ENCODE measurements at regions not wholly inside any gene's neighbourhood (a gene's known extent, or its start where the extent isn't known, plus 50 kb on each side); places are given as distances from the start of the nearest gene placed in this dataset.
"Not testable (repeated sequence)": the region's sequence is repeated elsewhere in the genome, so short reads cannot be mapped to it uniquely, and the experiment has no call there.

DNA sequence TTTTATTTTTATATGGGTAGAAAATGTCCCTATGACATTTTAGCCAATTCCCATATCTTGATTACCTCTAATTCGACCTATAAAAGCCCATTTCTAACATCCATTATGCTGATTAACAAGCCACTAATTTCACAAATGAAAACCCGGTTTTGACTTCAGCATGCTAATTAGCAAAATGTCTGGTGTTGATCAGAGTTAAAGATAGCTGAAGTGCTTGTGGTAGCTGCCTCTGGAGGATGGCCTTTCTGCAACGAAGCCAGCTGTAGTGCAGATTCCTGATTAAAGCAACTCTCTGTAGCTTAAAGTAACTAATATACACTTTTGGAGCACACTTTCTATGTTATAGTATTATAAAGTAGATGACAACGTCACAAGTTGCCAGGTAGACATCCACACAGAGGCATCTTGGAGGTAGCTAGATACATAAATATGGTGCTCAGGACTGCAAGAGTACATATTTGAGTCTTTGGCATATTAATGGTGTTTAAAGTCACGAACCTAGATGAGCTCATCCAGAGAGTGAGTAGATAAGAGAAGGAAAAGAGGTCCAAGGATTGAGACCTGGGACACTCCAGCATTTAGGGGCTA lies 239.5 kb downstream of the BRINP2 start:
- in situ Hi-C loops (cut with MboI; ENCODE audit: low pct_unique_long_range_greater_than_20kb, low sequenced_read_pairs, unreplicated experiment) = no loop called here
- DNase-seq (ENCODE audit: low spot score) = peak; percentile 14
- TF ChIP-seq, protein P1, sequence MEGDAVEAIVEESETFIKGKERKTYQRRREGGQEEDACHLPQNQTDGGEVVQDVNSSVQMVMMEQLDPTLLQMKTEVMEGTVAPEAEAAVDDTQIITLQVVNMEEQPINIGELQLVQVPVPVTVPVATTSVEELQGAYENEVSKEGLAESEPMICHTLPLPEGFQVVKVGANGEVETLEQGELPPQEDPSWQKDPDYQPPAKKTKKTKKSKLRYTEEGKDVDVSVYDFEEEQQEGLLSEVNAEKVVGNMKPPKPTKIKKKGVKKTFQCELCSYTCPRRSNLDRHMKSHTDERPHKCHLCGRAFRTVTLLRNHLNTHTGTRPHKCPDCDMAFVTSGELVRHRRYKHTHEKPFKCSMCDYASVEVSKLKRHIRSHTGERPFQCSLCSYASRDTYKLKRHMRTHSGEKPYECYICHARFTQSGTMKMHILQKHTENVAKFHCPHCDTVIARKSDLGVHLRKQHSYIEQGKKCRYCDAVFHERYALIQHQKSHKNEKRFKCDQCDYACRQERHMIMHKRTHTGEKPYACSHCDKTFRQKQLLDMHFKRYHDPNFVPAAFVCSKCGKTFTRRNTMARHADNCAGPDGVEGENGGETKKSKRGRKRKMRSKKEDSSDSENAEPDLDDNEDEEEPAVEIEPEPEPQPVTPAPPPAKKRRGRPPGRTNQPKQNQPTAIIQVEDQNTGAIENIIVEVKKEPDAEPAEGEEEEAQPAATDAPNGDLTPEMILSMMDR (IDR thresholded peaks at IDR 0.05; ENCODE audit: extremely low read depth, insufficient read depth, missing control alignments) = no peak

DNA sequence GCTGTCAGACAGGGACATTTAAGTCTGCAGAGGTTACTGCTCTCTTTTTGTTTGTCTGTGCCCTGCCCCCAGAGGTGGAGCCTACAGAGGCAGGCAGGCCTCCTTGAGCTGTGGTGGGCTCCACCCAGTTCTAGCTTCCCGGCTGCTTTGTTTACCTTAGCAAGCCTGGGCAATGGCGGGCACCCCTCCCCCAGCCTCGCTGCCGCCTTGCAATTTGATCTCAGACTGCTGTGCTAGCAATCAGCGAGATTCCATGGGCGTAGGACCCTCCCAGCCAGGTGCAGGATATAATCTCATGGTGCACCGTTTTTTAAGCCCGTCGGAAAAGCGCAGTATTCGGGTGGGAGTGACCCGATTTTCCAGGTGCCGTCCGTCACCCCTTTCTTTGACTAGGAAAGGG lies 235.6 kb downstream of the BRINP2 start:
- in situ Hi-C loops (cut with MboI; ENCODE audit: low pct_unique_long_range_greater_than_20kb, low sequenced_read_pairs, unreplicated experiment) = not testable (repeated sequence)

DNA sequence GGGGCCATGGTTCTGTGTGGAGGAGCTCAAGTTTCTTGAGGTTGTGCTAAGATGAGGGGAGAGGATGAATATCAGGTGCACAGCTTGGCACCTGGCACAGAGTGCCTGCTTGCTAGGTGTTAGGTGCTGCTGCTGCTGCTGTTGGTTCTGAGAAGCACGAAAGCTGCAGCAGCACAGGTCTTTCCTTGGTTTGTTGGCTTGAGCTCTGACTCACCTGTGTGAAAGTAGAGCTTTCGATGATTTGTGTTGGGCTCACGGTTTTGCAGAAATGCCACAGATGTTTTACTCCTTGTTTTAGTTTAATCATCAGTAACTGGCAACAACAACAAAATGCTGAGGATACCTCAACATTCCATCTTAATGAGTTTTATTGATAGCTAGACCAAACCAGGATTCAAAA lies 221.6 kb downstream of the BRINP2 start:
- no peak for DNase-seq (ENCODE audit: low spot score)
- in situ Hi-C loops (cut with MboI; ENCODE audit: low pct_unique_long_range_greater_than_20kb, low sequenced_read_pairs, unreplicated experiment) = no loop called here
- TF ChIP-seq, protein P1 (IDR thresholded peaks at IDR 0.05; ENCODE audit: extremely low read depth, insufficient read depth, missing control alignments) = no peak

More for the DNA sequence above, 235.6 kb downstream of the BRINP2 start:
- DNase-seq (ENCODE audit: low spot score) = not testable (repeated sequence)

GRCh38 chr1:177385760-177386698 lies 215.3 kb downstream of the BRINP2 start:
- TF ChIP-seq, protein P1 (IDR thresholded peaks at IDR 0.05; ENCODE audit: extremely low read depth, insufficient read depth, missing control alignments) = no peak
- peak; percentile 6 for DNase-seq (ENCODE audit: low spot score)
- in situ Hi-C loops (cut with MboI; ENCODE audit: low pct_unique_long_range_greater_than_20kb, low sequenced_read_pairs, unreplicated experiment) = no loop called here

- TF ChIP-seq, protein P1 (IDR thresholded peaks at IDR 0.05; ENCODE audit: extremely low read depth, insufficient read depth, missing control alignments) = no peak
- DNase-seq (ENCODE audit: low spot score) = no peak
Observed at GRCh38 chr1:177384461-177384860, 213.7 kb downstream of the BRINP2 start.

DNA sequence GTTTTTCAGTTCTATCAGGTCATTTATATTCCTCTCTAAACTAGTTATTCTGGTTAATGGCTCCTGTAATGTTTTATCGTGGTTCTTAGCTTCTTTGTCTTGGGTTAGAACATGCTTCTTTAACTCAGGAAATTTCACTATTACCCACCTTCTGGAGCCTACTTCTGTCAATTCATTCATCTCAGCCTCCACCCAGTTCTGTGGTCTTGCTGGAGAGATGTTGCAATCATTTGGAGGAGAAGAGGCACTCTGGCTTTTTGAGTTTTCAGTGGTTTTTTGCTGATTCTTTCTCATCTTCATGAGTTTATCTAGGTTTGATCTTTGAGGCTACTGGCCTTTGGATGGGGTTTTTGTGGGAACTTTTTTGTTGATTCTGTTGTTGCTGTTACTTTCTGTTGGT lies 213.0 kb downstream of the BRINP2 start:
- no peak for DNase-seq (ENCODE audit: low spot score)
- TF ChIP-seq, protein P1 (IDR thresholded peaks at IDR 0.05; ENCODE audit: extremely low read depth, insufficient read depth, missing control alignments) = no peak
- in situ Hi-C loops (cut with MboI; ENCODE audit: low pct_unique_long_range_greater_than_20kb, low sequenced_read_pairs, unreplicated experiment) = no loop called here

More at GRCh38 chr1:177384461-177384860, 213.7 kb downstream of the BRINP2 start:
- in situ Hi-C loops (cut with MboI; ENCODE audit: low pct_unique_long_range_greater_than_20kb, low sequenced_read_pairs, unreplicated experiment) = no loop called here

DNA sequence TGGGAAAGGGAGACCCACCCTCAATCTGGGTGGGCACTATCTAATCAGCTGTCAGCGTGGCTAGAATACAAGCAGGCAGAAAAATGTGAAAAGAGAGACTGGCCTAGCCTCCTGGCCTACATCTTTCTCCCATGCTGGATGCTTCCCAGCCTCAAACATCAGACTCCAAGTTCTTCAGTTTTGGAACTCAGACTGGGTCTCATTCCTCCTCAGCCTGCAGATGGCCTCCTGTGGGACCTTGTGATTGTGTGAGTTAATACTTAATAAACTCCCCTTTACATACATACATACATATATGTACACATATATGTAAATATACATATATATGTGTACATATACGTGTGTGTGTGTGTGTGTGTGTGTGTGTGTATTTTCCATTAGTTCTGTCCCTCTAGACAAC lies 207.1 kb downstream of the BRINP2 start:
- no peak for DNase-seq (ENCODE audit: low spot score)
- in situ Hi-C loops (cut with MboI; ENCODE audit: low pct_unique_long_range_greater_than_20kb, low sequenced_read_pairs, unreplicated experiment) = no loop called here
- TF ChIP-seq, protein P1 (IDR thresholded peaks at IDR 0.05; ENCODE audit: extremely low read depth, insufficient read depth, missing control alignments) = no peak

Data from GM13977 (cell line).